K562 (cell line): ENCODE measurements at regions not wholly inside any gene's neighbourhood (a gene's known extent, or its start where the extent isn't known, plus 50 kb on each side); places are given as distances from the start of the nearest gene placed in this dataset.

Source experiments
- ATAC-seq: fragments of 200-7000 bp; cut with Tn5 transposase; 3 replicates; pipeline ENCODE4 v1.9.1; 2020; ENCODE audit warnings: moderate library complexity
- BruUV-seq: library from RNA; stranded (reverse); fragments of 400-500 nt; replicated peaks from 2 replicates; lab custom pipeline; 2021; lab: Mats Ljungman, UMichigan
- CTCF ChIA-PET: fragments of 300-600 bp; formaldehyde crosslinking; extraction: SDS; loops from one replicate; lab custom pipeline; 2021; ENCODE audit warnings: low intra/inter-chr PET ratio; lab: Yijun Ruan, JAX
- POLR2A ChIA-PET: fragments of 300-600, 350-650 bp; sonication (Branson Sonifier 250); formaldehyde crosslinking; extraction: SDS; loops from one replicate; lab custom pipeline; 2021; ENCODE audit warnings: antibody characterized with exemption, inconsistent platforms; lab: Yijun Ruan, JAX
- DNase-seq, 4 experiments: peaks; one replicate each; pipeline versions ENCODE4 v3.0.0 to v3.0.0-alpha.2; 2011 to 2018; ENCODE audit warnings: low spot score in 3 of 4, mixed read lengths in 3 of 4; ENCODE audit errors: extremely low read depth in 1 of 4
- FAIRE-seq: peaks from 2 replicates; lab custom pipeline; 2011; peaks lifted over from hg19 to GRCh38; lab: Jason Lieb, UNC
- H2AFZ ChIP-seq: 2 replicates; pipeline ENCODE4 v1.6.0; 2011; ENCODE audit warnings: low read depth, low read length, control low read depth, inconsistent platforms
- H3K27ac ChIP-seq: fragments of 200-600 bp; 3 replicates; pipeline ENCODE4 v1.8.0; 2011; ENCODE audit warnings: low read depth, mild to moderate bottlenecking, control low read depth, inconsistent platforms, low read length, moderate library complexity, mixed read lengths; ENCODE audit errors: extremely low read depth
- H3K27me3 ChIP-seq, 2 experiments: fragments of 300-600 bp in 1 of 2; 2 replicates in 1 of 2; 3 replicates in 1 of 2; pipeline versions ENCODE4 v1.6.0 to v1.8.0; 2011; ENCODE audit warnings: inconsistent platforms in 2 of 2, low read length in 2 of 2, mild to moderate bottlenecking in 1 of 2, mixed read lengths in 1 of 2, moderate library complexity in 1 of 2; ENCODE audit not compliant: control insufficient read depth in 2 of 2, insufficient read depth in 2 of 2
- H3K36me3 ChIP-seq: fragments of 300-600 bp; 3 replicates; pipeline ENCODE4 v1.8.0; 2011; ENCODE audit warnings: mild to moderate bottlenecking, low read length, inconsistent platforms; ENCODE audit not compliant: control insufficient read depth, insufficient read depth
- H3K4me1 ChIP-seq, 2 experiments: fragments of 200-600 bp in 1 of 2; replicated peaks in 1 of 2; 2 replicates in 1 of 2; 3 replicates in 1 of 2; pipeline versions ENCODE4 v1.5.1 to v1.8.0; 2011; ENCODE audit warnings: inconsistent platforms in 2 of 2, low read length in 2 of 2, mild to moderate bottlenecking in 1 of 2, mixed read lengths in 1 of 2, moderate library complexity in 1 of 2; ENCODE audit not compliant: control insufficient read depth in 2 of 2, insufficient read depth in 2 of 2
- H3K4me2 ChIP-seq: 2 replicates; pipeline ENCODE4 v1.6.1; 2011; ENCODE audit warnings: low read length, control low read depth, inconsistent platforms, mixed read lengths; ENCODE audit not compliant: insufficient read depth
- H3K4me3 ChIP-seq: fragments of 200-600 bp; sonication (generic), shearing (Covaris generic); 2 replicates; pipeline ENCODE4 v1.5.1; 2016; ENCODE audit warnings: control low read depth, inconsistent platforms
- H3K79me2 ChIP-seq: fragments of 200-600 bp; 3 replicates; pipeline ENCODE4 v1.8.0; 2011; ENCODE audit warnings: low read length, inconsistent platforms; ENCODE audit not compliant: control insufficient read depth, insufficient read depth
- H3K9ac ChIP-seq, 2 experiments: 2 replicates each; pipeline versions ENCODE4 v1.6.0 to v1.6.1; 2011; ENCODE audit warnings: low read depth in 2 of 2, low read length in 2 of 2, control low read depth in 1 of 2, inconsistent platforms in 1 of 2, mild to moderate bottlenecking in 1 of 2, mixed read lengths in 1 of 2; ENCODE audit not compliant: insufficient read depth in 1 of 2
- H3K9me1 ChIP-seq: one replicate; pipeline ENCODE4 v1.6.0; 2011; ENCODE audit warnings: inconsistent platforms, mild to moderate bottlenecking, low read length, moderate library complexity; ENCODE audit not compliant: control insufficient read depth, insufficient read depth
- H3K9me3 ChIP-seq: replicated peaks from 2 replicates; pipeline ENCODE4 v1.5.1; 2011; ENCODE audit warnings: low read depth, low read length, inconsistent platforms; ENCODE audit not compliant: control insufficient read depth, insufficient read depth
- H4K20me1 ChIP-seq: replicated peaks from 2 replicates; pipeline ENCODE4 v1.6.1; 2011; ENCODE audit warnings: low read length, inconsistent platforms, mixed read lengths; ENCODE audit not compliant: control insufficient read depth, insufficient read depth
- CAMTA2 ChIP-seq: fragments of 250-450 bp; sonication (Bioruptor Pico); conservative IDR thresholded peaks from 2 replicates; pipeline ENCODE4 v1.5.1; 2022
- GATAD2B ChIP-seq: fragments of 450-650 bp; IDR thresholded peaks from 2 replicates; pipeline ENCODE4 v1.6.1; 2017; ENCODE audit warnings: mild to moderate bottlenecking, borderline replicate concordance
- HCFC1 ChIP-seq: IDR thresholded peaks from 2 replicates; pipeline ENCODE4 v1.6.1; 2012; ENCODE audit warnings: low read depth, low read length, improper control_type of control experiment
- MEF2A ChIP-seq: IDR thresholded peaks from 2 replicates; pipeline ENCODE4 v1.6.1; 2011; ENCODE audit warnings: low read depth, mild to moderate bottlenecking, low read length, moderate library complexity; ENCODE audit not compliant: control insufficient read depth
- MYNN ChIP-seq, 2 experiments: sonication (generic); formaldehyde crosslinking in 1 of 2; IDR thresholded peaks; 2 replicates each; pipeline versions ENCODE4 v1.5.0 to v1.6.1; 2016 to 2020; ENCODE audit warnings: antibody characterized with exemption in 1 of 2, missing genetic modification reagents in 1 of 2
- ZFP36 ChIP-seq: fragments of 150-350 bp; IDR thresholded peaks from 2 replicates; pipeline ENCODE4 v1.6.1; 2018; ENCODE audit warnings: low read length, low read depth; ENCODE audit not compliant: partially characterized antibody
- ZFPM2 ChIP-seq: fragments of 250-450 bp; sonication (Bioruptor Pico); IDR thresholded peaks from 2 replicates; pipeline ENCODE4 v1.5.1; 2022; ENCODE audit warnings: mild to moderate bottlenecking
- ZNF699 ChIP-seq: fragments of 250-450 bp; sonication (Bioruptor Pico); IDR thresholded peaks from 2 replicates; pipeline ENCODE4 v1.8.0; 2021; ENCODE audit warnings: mild to moderate bottlenecking, moderate library complexity; ENCODE audit not compliant: insufficient replicate concordance
- whole genome bisulfite sequencing: fragments of 100-300 bp; shearing (Covaris generic); methylation state at CpG from one replicate; pipeline ENCODE4 v1.1.6; 2016; ENCODE audit warnings: low coverage, mixed read lengths; ENCODE audit not compliant: insufficient coverage; ENCODE audit errors: missing lambda C conversion rate; 5-methylcytosine and 5-hydroxymethylcytosine counted together
- in situ Hi-C: fragments of 300-500 bp; cut with MboI; formaldehyde crosslinking; loops from 4 replicates; pipeline ENCODE4 v1.15.0; 2018; ENCODE audit warnings: inconsistent platforms, mixed read lengths
- intact Hi-C: fragments of 100-400 bp; cut with micrococcal nuclease; formaldehyde crosslinking; loops from 2 replicates; pipeline ENCODE4 v1.14.2; 2022
- TF ChIP-seq, protein P1 (sequence below): fragments of 450-650 bp; IDR thresholded peaks from 2 replicates; pipeline ENCODE4 v1.6.1; 2017; ENCODE audit warnings: mild to moderate bottlenecking, moderate library complexity
- TF ChIP-seq, protein P2 (sequence below): fragments of 450-650 bp; IDR thresholded peaks from 2 replicates; pipeline ENCODE4 v1.6.1; 2017; ENCODE audit warnings: antibody characterized with exemption, mild to moderate bottlenecking

DNA sequence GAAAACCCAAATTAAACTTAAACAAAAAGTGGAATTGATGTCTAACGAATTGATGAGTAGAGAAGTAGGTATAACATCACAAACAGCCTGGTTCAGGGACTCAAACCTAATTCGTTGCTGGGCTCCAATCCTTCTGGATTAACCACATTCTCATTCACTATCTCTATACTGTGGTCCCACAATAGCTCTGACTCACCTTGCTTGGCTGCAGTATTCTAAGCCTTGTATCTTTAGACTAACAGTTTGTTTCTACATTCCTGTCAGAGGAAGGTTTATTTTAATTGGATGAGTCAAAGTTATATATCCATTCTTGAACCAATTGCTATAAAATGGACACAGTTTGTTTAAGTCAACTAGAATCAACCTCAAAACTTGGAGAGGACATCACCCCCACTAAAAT is 530.5 kb upstream of the PTCHD4 start:
- Histone ChIP-seq H3K36me3 (no peaks in the 10 kb centered on the region), H2AFZ (no peak overlapping the region), H4K20me1 (no peaks in the 10 kb centered on the region), H3K9me1 (no peaks in the 10 kb centered on the region), H3K4me3 (no peak overlapping the region), H3K27me3 (no peaks in the 10 kb centered on the region), H3K27ac (no peak overlapping the region), H3K9ac (no peak overlapping the region), H3K79me2 (no peaks in the 10 kb centered on the region), H3K4me1 (no peaks in the 10 kb centered on the region), H3K4me2 (no peak overlapping the region), H3K9me3 (0 out of 2 replicates have a peak, but pooled peaks cover 2% of the 10 kb centered on the region)
- DNase-seq (no peak), FAIRE-seq (no peak), ATAC-seq (no peak)
- POLR2A ChIA-PET = no interaction called here
- CTCF ChIA-PET = no interaction called here
- in situ Hi-C loops = no loop called here
- no TSS peak for BruUV-seq
- intact Hi-C loops = no loop called here
- 0% methylated on average over 2 of the region's 2 CpGs for WGBS
- TF ChIP-seq HCFC1 (no peak), ZNF699 (no peak), ZFPM2 (CRISPR knock-in tag) (no peak), GATAD2B (no peak), MEF2A (no peak), ZFP36 (no peak), CAMTA2 (CRISPR knock-in tag) (no peak), MYNN (IDR thresholded peaks at IDR 0.05) (no peak), MYNN (CRISPR knock-in tag; IDR thresholded peaks at IDR 0.05) (no peak)
- TF ChIP-seq, protein P1, sequence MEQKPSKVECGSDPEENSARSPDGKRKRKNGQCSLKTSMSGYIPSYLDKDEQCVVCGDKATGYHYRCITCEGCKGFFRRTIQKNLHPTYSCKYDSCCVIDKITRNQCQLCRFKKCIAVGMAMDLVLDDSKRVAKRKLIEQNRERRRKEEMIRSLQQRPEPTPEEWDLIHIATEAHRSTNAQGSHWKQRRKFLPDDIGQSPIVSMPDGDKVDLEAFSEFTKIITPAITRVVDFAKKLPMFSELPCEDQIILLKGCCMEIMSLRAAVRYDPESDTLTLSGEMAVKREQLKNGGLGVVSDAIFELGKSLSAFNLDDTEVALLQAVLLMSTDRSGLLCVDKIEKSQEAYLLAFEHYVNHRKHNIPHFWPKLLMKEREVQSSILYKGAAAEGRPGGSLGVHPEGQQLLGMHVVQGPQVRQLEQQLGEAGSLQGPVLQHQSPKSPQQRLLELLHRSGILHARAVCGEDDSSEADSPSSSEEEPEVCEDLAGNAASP = no peak
- TF ChIP-seq, protein P2, sequence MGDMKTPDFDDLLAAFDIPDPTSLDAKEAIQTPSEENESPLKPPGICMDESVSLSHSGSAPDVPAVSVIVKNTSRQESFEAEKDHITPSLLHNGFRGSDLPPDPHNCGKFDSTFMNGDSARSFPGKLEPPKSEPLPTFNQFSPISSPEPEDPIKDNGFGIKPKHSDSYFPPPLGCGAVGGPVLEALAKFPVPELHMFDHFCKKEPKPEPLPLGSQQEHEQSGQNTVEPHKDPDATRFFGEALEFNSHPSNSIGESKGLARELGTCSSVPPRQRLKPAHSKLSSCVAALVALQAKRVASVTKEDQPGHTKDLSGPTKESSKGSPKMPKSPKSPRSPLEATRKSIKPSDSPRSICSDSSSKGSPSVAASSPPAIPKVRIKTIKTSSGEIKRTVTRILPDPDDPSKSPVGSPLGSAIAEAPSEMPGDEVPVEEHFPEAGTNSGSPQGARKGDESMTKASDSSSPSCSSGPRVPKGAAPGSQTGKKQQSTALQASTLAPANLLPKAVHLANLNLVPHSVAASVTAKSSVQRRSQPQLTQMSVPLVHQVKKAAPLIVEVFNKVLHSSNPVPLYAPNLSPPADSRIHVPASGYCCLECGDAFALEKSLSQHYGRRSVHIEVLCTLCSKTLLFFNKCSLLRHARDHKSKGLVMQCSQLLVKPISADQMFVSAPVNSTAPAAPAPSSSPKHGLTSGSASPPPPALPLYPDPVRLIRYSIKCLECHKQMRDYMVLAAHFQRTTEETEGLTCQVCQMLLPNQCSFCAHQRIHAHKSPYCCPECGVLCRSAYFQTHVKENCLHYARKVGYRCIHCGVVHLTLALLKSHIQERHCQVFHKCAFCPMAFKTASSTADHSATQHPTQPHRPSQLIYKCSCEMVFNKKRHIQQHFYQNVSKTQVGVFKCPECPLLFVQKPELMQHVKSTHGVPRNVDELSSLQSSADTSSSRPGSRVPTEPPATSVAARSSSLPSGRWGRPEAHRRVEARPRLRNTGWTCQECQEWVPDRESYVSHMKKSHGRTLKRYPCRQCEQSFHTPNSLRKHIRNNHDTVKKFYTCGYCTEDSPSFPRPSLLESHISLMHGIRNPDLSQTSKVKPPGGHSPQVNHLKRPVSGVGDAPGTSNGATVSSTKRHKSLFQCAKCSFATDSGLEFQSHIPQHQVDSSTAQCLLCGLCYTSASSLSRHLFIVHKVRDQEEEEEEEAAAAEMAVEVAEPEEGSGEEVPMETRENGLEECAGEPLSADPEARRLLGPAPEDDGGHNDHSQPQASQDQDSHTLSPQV = no peak
